GM12872 (cell line): ENCODE measurements at regions not wholly inside any gene's neighbourhood (a gene's known extent, or its start where the extent isn't known, plus 50 kb on each side); places are given as distances from the start of the nearest gene placed in this dataset.

Experiments used
- TF ChIP-seq, protein P1 (sequence below): IDR thresholded peaks from 3 replicates; pipeline ENCODE4 v1.5.1; 2011; ENCODE audit warnings: low read depth, mild to moderate bottlenecking, low read length, moderate library complexity; ENCODE audit not compliant: insufficient read depth

DNA sequence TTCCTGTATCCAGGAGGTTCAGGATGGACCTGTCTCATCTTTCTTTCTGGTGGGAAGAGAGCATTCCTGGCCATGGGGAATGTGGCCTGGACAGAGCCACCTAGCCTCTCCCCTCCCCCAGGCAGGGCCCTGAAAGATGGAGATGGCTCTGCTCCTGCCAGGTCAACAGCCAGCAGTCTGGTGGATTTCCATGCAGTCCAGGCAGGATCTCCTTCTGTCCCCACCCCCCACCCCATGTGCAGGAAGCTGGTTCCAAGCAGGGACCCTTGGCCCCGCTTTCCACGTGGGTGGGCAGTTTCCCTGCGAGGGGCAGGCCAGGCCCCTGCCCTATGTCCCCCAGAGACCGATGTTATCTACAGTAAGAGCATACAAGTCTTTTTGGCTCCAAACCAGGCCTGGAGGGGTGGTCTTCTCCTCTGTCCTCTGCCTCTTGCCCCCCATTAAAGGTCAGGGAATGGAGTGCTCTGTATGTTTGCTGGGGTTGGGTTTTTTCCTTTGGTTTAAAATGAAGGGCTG, 240.5 kb downstream of the SEC14L1 start:
- TF ChIP-seq, protein P1, sequence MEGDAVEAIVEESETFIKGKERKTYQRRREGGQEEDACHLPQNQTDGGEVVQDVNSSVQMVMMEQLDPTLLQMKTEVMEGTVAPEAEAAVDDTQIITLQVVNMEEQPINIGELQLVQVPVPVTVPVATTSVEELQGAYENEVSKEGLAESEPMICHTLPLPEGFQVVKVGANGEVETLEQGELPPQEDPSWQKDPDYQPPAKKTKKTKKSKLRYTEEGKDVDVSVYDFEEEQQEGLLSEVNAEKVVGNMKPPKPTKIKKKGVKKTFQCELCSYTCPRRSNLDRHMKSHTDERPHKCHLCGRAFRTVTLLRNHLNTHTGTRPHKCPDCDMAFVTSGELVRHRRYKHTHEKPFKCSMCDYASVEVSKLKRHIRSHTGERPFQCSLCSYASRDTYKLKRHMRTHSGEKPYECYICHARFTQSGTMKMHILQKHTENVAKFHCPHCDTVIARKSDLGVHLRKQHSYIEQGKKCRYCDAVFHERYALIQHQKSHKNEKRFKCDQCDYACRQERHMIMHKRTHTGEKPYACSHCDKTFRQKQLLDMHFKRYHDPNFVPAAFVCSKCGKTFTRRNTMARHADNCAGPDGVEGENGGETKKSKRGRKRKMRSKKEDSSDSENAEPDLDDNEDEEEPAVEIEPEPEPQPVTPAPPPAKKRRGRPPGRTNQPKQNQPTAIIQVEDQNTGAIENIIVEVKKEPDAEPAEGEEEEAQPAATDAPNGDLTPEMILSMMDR: no peak

DNA sequence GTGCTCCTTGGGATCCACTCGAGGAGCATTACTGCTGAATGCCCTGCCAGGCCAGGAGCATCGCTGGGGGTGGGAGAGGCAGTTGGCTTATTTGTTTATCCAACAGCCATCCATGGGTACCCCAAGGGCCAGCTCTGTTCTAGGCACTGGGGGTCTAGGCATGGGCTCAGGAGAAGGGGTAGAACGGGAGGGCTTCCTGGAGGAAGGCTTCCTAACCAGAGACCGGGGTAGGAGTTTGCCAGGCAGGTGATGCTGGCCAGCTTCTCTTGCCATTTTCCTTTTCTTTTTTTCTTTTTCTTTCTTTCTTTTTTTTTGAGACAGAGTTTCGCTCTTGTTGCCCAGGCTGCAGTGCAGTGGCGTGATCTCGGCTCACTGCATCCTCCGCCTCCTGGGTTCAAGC, 241.0 kb downstream of the SEC14L1 start:
- TF ChIP-seq, protein P1: no peak

DNA sequence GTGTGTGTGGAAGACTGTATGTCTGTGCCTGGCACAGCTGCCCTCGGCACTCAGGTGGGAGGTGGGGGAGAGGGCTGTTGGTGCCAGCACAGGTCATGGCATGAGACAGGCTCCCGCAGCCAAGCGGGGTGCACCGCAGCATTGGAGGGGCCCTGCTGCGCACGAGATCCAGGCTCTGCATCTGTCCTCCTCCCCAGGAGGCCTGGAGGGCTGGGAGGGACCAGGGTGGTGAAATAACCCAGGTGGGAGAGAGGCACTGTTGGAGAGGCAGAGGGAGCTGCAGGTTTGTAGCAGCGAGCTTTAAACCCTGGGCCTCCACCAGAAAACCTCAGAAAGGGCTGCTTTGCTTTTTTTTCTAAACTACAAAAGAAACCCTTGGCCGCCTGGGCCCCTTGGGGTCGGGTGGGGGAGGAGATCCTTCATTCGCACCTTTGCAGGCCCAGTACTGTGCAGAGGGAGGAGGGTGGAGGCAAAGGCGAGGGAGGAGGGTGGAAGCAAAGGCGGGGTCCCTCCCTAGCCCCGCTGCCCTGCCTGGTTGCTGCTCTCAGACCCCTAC, 241.7 kb downstream of the SEC14L1 start:
- TF ChIP-seq, protein P1: no peak

DNA sequence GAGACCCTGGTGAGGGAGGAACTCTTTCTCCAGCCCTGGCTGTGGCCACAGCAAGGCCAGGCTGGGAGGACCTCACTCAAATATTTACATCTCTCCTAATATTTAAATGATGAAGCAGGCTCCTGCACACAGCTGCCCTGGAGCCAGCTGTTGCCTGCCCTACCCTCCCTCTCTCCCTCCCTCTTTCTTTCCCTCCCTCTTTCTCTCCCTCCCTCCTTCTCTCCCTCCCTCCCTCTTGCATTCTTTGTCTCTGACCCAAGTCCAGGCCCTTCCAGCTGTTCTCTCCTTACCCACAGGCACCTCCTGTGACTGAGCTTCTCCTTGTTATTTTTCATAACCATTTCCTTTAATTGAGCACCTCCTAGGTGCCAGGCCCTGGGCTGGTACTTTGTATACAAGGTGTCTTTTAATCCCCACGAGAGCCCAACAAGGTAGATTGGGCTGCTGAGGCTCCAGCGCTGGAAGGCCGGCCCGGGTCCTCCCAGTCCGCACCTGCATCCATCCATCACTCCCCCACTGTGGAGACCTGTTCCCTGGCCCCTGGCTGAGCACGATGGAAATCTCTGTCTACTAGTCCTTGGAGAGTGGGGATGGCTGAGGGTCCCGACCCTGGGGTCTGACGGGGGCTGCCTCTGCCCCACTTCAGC, 242.3 kb downstream of the SEC14L1 start:
- TF ChIP-seq, protein P1: no peak

DNA sequence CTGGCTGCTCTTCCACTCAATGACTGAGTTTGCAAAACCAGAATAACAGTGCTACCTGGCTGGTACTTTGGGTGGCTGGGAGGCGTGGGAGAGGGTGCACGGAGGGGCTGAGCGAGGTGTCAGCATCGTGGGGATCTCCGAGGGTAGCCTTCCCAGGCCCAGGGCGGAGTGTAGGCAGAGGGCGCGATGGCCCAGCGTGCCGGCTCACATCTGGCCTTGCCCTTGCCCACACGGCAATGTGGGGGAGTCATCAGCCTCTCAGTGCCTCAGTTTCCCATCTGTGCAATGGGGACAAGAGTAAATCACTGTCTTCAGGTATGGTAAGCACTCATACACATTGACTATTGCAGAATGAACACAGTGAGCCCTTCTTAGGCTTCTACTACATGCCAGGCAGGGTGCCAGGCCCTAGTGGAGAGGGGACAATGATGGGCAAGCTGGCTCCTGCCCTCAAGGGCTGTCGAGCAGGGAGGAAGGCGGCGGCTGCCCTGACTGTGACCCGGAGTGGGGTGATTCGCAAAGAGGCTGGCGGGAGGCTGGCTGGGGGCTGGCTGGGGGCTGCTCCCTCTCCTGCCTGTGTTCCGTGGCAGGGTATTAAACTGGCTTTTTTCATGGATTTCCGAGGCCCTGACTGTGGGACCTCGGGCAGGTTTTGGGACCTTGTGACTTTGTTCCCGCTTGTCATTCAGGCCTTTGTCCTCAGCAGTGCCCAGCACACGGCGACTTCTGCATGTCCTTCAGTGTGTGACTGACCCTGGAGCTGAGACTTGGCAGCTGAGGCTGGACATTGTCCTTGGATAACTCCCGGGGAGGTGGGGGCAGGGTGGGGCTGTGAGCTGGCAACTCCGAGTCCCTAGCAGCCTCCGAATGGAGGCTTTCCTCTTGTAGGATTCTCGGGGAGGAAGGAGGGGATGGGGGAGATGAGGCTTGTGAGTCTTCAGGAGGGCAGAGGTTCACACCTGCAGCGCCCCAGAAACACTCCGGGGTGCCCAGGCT, 243.1 kb downstream of the SEC14L1 start:
- TF ChIP-seq, protein P1: no peak

DNA sequence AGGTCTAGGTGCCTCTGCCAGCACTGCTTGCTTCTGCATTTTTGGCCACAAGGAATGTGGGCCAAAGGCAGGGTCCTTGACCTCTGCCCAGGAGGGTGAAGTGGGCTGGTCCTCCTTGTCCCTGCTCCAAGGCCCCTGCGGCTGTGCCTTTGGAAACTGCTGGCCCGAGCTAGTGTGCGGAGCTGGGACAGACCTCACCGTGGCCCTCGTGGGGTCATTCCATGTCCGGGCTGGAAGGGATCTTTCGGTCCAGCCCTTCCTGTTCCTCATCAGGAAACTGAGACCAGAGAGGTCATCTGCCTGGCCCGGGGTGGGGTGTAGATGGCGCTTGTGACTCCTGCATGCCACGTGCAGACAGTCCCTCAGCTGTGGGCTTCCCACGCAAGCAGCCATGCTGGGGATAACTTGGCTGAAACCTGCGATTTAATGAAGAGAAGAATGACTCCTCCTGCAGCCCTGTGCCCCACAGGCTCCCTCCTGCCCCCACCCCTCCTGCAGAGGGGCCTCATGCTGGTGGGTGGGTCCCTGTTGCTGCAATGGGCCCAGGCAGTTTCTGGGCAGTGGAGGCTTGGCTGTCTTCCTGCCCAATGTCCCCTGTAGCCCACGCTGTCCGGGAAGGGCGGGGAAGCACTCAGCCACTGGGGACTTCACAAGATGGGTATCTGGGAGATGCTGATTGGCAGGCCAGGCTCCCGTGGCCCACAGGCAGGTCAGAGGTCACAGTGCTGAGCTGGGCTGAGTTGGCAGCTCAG, 245.2 kb downstream of the SEC14L1 start:
- TF ChIP-seq, protein P1: no peak
